ENCODE measurements at regions not wholly inside any gene's neighbourhood (a gene's known extent, or its start where the extent isn't known, plus 50 kb on each side); places are given as distances from the start of the nearest gene placed in this dataset.

DNA sequence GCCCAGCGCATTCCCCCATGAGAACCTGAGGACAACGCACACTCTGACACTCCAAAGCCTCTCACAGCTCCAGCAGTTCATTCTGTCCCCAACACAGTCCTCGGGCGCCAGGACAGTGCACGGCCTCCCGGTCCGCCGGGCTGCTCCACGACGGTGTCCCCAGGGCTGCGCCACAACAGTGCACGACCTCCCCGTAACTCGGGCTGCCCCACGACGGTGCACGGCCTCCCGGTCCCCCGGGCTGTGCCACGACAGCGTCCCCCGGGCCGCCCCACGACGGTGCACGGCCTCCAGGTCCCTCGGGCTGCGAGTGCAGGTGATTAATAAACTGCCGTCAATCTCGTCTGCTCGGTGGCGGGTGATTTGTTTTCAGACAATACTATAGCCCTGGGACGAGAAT is 585.1 kb upstream of the FRG1 start:
- H3K27me3 Mint-ChIP-seq, result no peaks in the 10 kb centered on the region
- H3K9me3 Mint-ChIP-seq (ENCODE audit: low read depth), result peaks cover 16% of the 10 kb centered on the region
- H3K36me3 Mint-ChIP-seq (ENCODE audit: insufficient read depth), result no peaks in the 10 kb centered on the region
- H3K4me1 Mint-ChIP-seq (ENCODE audit: low read depth), result no peaks in the 10 kb centered on the region
- no peak overlapping the region for H3K27ac Mint-ChIP-seq
- H3K4me3 Mint-ChIP-seq (ENCODE audit: low read depth), result no peak overlapping the region
- TF ChIP-seq CTCF (IDR thresholded peaks at IDR 0.05; ENCODE audit: unreplicated experiment), result no peak
- DNase-seq (ENCODE audit: low spot score, unreplicated experiment), result no peak

DNA sequence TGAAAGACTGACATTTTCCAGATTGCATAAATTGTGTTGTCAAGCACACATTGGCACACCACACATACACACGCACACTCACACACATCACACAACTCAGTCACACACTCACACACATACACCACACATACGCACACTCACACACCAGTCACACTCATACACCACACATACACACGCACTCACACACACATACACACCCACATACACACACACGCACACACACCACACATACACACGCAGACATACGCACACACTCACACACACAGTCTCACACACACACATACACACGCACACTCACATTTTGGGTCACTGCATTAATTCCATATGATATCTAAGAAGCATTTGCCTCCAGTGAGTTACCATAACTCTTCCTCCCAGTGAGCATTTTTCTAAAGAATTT is 578.3 kb upstream of the FRG1 start:
- Mint-ChIP-seq H3K9me3 (ENCODE audit: low read depth) (peaks cover 22% of the 10 kb centered on the region), H3K36me3 (ENCODE audit: insufficient read depth) (no peaks in the 10 kb centered on the region), H3K4me1 (ENCODE audit: low read depth) (no peaks in the 10 kb centered on the region)

DNA sequence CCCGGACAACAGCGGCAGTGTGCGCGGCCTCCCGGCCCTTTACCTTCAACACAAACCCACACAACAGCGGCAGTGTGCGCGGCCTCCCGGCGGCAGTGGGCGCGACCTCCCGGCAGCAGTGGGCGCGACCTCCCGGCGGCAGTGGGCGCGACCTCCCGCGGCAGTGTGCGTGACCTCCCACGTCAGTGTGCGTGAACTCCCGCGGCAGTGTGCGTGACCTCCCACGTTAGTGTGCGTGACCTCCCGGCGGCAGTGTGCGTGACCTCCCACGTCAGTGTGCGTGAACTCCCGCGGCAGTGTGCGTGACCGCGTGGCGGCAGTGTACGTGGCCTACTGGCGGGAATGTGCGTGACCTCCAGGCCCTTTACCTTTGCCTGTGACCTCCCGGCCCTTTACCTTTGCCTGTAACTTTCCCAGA is 576.6 kb upstream of the FRG1 start:
- TF ChIP-seq CTCF (IDR thresholded peaks at IDR 0.05; ENCODE audit: unreplicated experiment), result no peak
- Mint-ChIP-seq H3K27ac (no peak overlapping the region), H3K9me3 (ENCODE audit: low read depth) (peaks cover 28% of the 10 kb centered on the region), H3K36me3 (ENCODE audit: insufficient read depth) (no peaks in the 10 kb centered on the region), H3K4me1 (ENCODE audit: low read depth) (no peaks in the 10 kb centered on the region), H3K4me3 (ENCODE audit: low read depth) (no peak overlapping the region), H3K27me3 (no peaks in the 10 kb centered on the region)
- no peak for DNase-seq (ENCODE audit: low spot score, unreplicated experiment)

More for the DNA sequence above, 578.3 kb upstream of the FRG1 start:
- Mint-ChIP-seq H3K27ac (no peak overlapping the region), H3K27me3 (no peaks in the 10 kb centered on the region), H3K4me3 (ENCODE audit: low read depth) (no peak overlapping the region)
- TF ChIP-seq CTCF (IDR thresholded peaks at IDR 0.05; ENCODE audit: unreplicated experiment), result no peak
- DNase-seq (ENCODE audit: low spot score, unreplicated experiment), result no peak

DNA sequence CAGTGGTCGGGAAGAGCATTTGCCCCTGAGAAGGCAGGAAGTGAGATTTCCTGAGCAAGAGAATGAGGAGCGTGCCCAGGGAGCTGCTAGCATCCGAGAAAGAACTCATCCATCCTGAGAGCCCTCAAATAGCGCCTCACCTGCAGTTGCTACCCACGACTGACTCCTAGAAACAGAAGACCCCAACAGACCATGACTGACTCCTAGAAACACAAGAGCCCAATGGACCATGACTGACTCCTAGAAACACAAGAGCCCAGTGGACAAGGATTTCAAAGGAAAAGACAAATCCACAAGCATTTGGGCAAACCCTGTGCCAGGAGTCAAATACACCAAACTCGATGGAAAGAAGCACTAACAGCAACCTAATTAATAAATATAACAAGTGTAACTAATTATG is 575.2 kb upstream of the FRG1 start:
- H3K27me3 Mint-ChIP-seq, result no peaks in the 10 kb centered on the region
- no peaks in the 10 kb centered on the region for H3K4me1 Mint-ChIP-seq (ENCODE audit: low read depth)
- no peak for DNase-seq (ENCODE audit: low spot score, unreplicated experiment)
- H3K4me3 Mint-ChIP-seq (ENCODE audit: low read depth), result no peak overlapping the region
- H3K27ac Mint-ChIP-seq, result no peak overlapping the region
- no peak for TF ChIP-seq CTCF (IDR thresholded peaks at IDR 0.05; ENCODE audit: unreplicated experiment)
- peaks cover 20% of the 10 kb centered on the region for H3K9me3 Mint-ChIP-seq (ENCODE audit: low read depth)
- no peaks in the 10 kb centered on the region for H3K36me3 Mint-ChIP-seq (ENCODE audit: insufficient read depth)

DNA sequence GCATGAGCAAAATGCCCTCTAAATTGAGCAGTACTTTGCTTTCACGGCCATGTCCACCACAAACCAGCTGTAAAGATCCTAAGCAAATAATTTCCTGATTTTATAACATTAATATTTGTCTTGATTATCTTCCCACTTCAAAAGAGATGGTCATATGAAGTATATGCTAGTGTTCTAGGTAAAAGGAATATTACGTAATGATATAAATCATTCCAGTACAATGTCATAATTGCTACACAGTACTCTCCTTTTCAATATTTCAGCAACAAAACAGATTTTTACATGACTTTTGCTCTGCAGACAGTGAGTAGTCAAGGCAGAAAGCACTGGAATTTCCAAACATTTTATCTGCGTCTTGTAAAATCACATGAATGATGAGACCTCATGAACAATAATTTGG is 572.8 kb upstream of the FRG1 start:
- Mint-ChIP-seq H3K27me3 (no peaks in the 10 kb centered on the region), H3K27ac (no peak overlapping the region), H3K4me3 (ENCODE audit: low read depth) (no peak overlapping the region), H3K36me3 (ENCODE audit: insufficient read depth) (peaks cover 2% of the 10 kb centered on the region), H3K9me3 (ENCODE audit: low read depth) (peaks cover 25% of the 10 kb centered on the region), H3K4me1 (ENCODE audit: low read depth) (no peaks in the 10 kb centered on the region)
- no peak for DNase-seq (ENCODE audit: low spot score, unreplicated experiment)
- TF ChIP-seq CTCF (IDR thresholded peaks at IDR 0.05; ENCODE audit: unreplicated experiment), result no peak
